ENCODE measurements at regions not wholly inside any gene's neighbourhood (a gene's known extent, or its start where the extent isn't known, plus 50 kb on each side); places are given as distances from the start of the nearest gene placed in this dataset.

DNA sequence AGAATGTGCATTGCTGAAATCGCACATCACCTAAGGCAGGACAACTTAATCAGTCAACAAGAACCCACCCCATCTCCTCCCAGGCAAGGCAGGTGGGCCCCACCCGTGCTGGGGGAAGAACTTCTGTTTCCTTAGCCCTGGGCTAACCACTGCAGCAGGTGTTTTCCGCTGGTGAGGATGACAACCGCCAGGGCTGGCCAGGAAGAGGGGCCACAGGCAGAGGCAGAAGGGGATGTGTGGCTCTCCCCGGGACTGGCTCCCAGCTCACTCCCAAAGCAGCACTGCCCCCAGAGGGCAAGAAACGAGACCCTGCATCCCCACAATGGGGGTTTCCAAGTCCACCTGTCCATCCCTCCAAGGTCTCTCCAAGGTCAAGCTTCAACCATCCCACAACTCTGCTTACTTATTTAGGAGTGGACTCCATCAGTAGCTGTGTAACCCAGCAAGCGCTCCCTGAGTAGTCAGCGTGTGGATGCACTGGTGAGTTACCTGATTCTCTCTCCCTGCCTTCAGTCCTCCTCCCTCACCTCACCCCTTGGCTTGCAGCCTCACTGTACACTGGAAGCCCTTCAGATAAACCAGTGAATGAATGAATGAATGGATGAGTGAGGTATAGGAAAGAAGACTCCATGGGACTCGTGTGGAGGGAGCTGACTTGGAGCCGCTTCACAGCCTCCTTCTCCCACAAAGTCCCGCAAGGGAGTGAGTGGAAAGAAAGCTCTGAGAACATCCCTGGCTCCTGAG is 168.2 kb upstream of the CST7 start:
- DNase-seq = no peak
- TF ChIP-seq, protein P1, sequence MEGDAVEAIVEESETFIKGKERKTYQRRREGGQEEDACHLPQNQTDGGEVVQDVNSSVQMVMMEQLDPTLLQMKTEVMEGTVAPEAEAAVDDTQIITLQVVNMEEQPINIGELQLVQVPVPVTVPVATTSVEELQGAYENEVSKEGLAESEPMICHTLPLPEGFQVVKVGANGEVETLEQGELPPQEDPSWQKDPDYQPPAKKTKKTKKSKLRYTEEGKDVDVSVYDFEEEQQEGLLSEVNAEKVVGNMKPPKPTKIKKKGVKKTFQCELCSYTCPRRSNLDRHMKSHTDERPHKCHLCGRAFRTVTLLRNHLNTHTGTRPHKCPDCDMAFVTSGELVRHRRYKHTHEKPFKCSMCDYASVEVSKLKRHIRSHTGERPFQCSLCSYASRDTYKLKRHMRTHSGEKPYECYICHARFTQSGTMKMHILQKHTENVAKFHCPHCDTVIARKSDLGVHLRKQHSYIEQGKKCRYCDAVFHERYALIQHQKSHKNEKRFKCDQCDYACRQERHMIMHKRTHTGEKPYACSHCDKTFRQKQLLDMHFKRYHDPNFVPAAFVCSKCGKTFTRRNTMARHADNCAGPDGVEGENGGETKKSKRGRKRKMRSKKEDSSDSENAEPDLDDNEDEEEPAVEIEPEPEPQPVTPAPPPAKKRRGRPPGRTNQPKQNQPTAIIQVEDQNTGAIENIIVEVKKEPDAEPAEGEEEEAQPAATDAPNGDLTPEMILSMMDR (IDR thresholded peaks at IDR 0.05) = no peak
- Histone ChIP-seq H3K4me3 (no peak overlapping the region), H3K36me3 (ENCODE audit: low read depth) (no peaks in the 10 kb centered on the region), H3K4me1 (ENCODE audit: low read depth) (no peaks in the 10 kb centered on the region), H3K9me3 (no peaks in the 10 kb centered on the region)
- intact Hi-C loops (cut with DNase I, micrococcal nuclease) = no loop called here
- ATAC-seq = no peak

DNA sequence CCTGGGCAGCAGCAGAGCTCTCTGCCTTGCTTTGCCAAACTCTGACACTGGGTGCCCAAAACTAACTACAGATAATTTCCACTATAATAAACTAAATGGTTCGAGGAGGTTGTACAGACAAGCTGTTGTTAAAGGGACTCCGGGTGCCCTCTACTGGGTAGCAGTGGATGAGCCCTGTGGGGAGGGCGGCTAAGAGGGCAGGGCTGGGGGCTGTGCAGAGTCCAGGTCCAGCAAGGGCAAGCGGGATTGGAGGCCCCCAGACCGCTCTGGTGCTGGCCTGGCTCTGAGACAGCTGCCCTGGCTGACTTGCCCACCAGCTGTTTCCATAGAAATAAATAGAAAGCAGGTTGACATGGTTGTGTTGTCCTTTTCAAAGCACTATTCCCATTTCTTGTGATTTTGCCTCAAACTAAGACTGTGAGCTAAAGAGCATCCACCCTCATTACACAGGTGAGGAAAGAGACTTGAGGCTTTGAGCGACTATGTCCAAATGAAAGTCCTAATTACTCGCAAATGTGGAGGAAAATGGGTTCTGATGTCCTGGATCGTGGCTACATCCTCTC is 167.6 kb upstream of the CST7 start:
- Histone ChIP-seq H3K9me3 (no peaks in the 10 kb centered on the region), H3K4me3 (no peak overlapping the region), H3K4me1 (ENCODE audit: low read depth) (no peaks in the 10 kb centered on the region), H3K36me3 (ENCODE audit: low read depth) (no peaks in the 10 kb centered on the region)
- ATAC-seq (peak; percentile 35), DNase-seq (peak in 1 of 3 donors; percentile 20)
- TF ChIP-seq, protein P1 (IDR thresholded peaks at IDR 0.05) = no peak
- intact Hi-C loops (cut with DNase I, micrococcal nuclease) = no loop called here

- TF ChIP-seq, protein P1 (IDR thresholded peaks at IDR 0.05) = no peak
- ATAC-seq = no peak
- Histone ChIP-seq H3K4me1 (ENCODE audit: low read depth) (no peaks in the 10 kb centered on the region), H3K9me3 (no peaks in the 10 kb centered on the region), H3K36me3 (ENCODE audit: low read depth) (no peaks in the 10 kb centered on the region), H3K4me3 (no peak overlapping the region)
- intact Hi-C loops (cut with DNase I, micrococcal nuclease) = no loop called here
- DNase-seq = no peak
Observed at GRCh38 chr20:24782301-24782700, 166.8 kb upstream of the CST7 start.

GRCh38 chr20:24782801-24783630 is 166.1 kb upstream of the CST7 start:
- intact Hi-C loops (cut with DNase I, micrococcal nuclease) = no loop called here
- Histone ChIP-seq H3K36me3 (ENCODE audit: low read depth) (no peaks in the 10 kb centered on the region), H3K4me1 (ENCODE audit: low read depth) (no peaks in the 10 kb centered on the region), H3K9me3 (no peaks in the 10 kb centered on the region), H3K4me3 (no peak overlapping the region)
- DNase-seq (no peak), ATAC-seq (no peak)
- TF ChIP-seq, protein P1 (IDR thresholded peaks at IDR 0.05) = no peak

DNA sequence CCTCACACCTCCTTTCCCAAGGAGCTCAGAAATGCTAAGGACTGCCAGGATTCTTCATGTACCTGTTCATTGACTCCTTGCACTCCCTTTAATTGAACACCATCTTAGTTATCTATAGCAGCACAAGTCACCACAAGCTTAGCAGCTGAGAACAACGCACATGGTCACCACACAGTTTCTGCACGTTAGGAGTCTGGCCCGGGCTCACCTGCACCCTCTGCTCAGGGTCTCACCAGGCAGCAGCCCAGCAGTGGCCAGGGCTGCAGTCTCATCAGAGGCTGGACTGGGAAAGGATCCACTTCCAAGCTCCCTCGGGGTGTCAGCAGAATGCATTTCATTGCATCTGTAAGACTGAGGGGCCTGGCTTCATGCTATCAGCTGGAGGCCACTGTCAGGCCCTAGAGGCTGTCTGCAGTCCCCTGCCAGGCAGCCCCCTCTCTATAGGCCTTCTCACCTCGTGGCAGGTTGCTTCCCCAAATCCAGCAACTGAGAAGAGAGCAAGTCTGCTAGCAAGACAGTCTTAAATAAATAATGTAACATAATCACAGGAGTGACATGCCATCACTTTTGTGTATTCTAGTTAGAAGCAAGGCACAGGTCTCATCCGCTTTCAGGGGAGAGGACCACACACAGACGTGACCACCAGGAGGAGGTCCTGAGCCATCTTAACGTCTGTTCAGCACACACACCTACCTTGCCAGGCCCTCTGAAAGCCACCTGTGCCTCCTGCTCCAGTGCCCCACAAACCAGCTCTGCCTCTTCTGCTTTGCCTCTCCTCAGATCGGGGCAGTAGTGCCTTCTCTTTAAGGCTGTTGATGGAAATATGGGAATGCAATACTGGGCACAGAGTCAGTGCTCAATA is 165.2 kb upstream of the CST7 start:
- TF ChIP-seq, protein P1 (IDR thresholded peaks at IDR 0.05) = no peak
- Histone ChIP-seq H3K36me3 (ENCODE audit: low read depth) (no peaks in the 10 kb centered on the region), H3K4me3 (no peak overlapping the region), H3K4me1 (ENCODE audit: low read depth) (no peaks in the 10 kb centered on the region), H3K9me3 (no peaks in the 10 kb centered on the region)
- peak in 1 of 3 donors; percentile 30 for DNase-seq
- intact Hi-C loops (cut with DNase I, micrococcal nuclease) = no loop called here
- peak; percentile 28 for ATAC-seq

All from mucosa of descending colon (tissue), 3 donors.